ENCODE measurements at regions not wholly inside any gene's neighbourhood (a gene's known extent, or its start where the extent isn't known, plus 50 kb on each side); places are given as distances from the start of the nearest gene placed in this dataset.
"Not testable (repeated sequence)": the region's sequence is repeated elsewhere in the genome, so short reads cannot be mapped to it uniquely, and the experiment has no call there.

GRCh38 chr10:25713894-25714240 is 220.2 kb upstream of the MYO3A start:
- no peak for DNase-seq (ENCODE audit: low spot score)

GRCh38 chr10:25724241-25724640 is 209.8 kb upstream of the MYO3A start:
- DNase-seq (ENCODE audit: low spot score), result no peak

GRCh38 chr10:25725917-25726716 is 207.9 kb upstream of the MYO3A start:
- DNase-seq (ENCODE audit: low spot score), result no peak

GRCh38 chr10:25738776-25739175 is 195.3 kb upstream of the MYO3A start:
- DNase-seq (ENCODE audit: low spot score), result no peak

GRCh38 chr10:25743832-25744231 is 190.2 kb upstream of the MYO3A start:
- DNase-seq (ENCODE audit: low spot score), result no peak

- no peak for DNase-seq (ENCODE audit: low spot score)
Observed at GRCh38 chr10:25744574-25744973, 189.5 kb upstream of the MYO3A start.

- DNase-seq (ENCODE audit: low spot score), result no peak
Observed at GRCh38 chr10:25745976-25746375, 188.1 kb upstream of the MYO3A start.

- no peak for DNase-seq (ENCODE audit: low spot score)
Observed at GRCh38 chr10:25747084-25747483, 186.9 kb upstream of the MYO3A start.

GRCh38 chr10:25748509-25748908 is 185.5 kb upstream of the MYO3A start:
- no peak for DNase-seq (ENCODE audit: low spot score)

GRCh38 chr10:25753776-25754175 is 180.3 kb upstream of the MYO3A start:
- no peak for DNase-seq (ENCODE audit: low spot score)

GRCh38 chr10:25755874-25756273 is 178.2 kb upstream of the MYO3A start:
- not testable (repeated sequence) for DNase-seq (ENCODE audit: low spot score)

GRCh38 chr10:25756784-25757183 is 177.2 kb upstream of the MYO3A start:
- no peak for DNase-seq (ENCODE audit: low spot score)

GRCh38 chr10:25758041-25758457 is 176.0 kb upstream of the MYO3A start:
- DNase-seq (ENCODE audit: low spot score), result no peak

- DNase-seq (ENCODE audit: low spot score), result no peak
Observed at GRCh38 chr10:25758511-25758910, 175.5 kb upstream of the MYO3A start.

GRCh38 chr10:25761937-25762336 is 172.1 kb upstream of the MYO3A start:
- no peak for DNase-seq (ENCODE audit: low spot score)

GRCh38 chr10:25766213-25766612 is 167.8 kb upstream of the MYO3A start:
- no peak for DNase-seq (ENCODE audit: low spot score)

- no peak for DNase-seq (ENCODE audit: low spot score)
Observed at GRCh38 chr10:25766687-25767221, 167.3 kb upstream of the MYO3A start.

- no peak for DNase-seq (ENCODE audit: low spot score)
Observed at GRCh38 chr10:25768167-25768566, 165.9 kb upstream of the MYO3A start.

GRCh38 chr10:25778646-25779045 is 155.4 kb upstream of the MYO3A start:
- DNase-seq (ENCODE audit: low spot score), result no peak

GRCh38 chr10:25786161-25786560 is 147.9 kb upstream of the MYO3A start:
- DNase-seq (ENCODE audit: low spot score), result no peak

- DNase-seq (ENCODE audit: low spot score), result no peak
Observed at GRCh38 chr10:25786899-25787298, 147.1 kb upstream of the MYO3A start.

- DNase-seq (ENCODE audit: low spot score), result no peak
Observed at GRCh38 chr10:25797888-25798429, 136.1 kb upstream of the MYO3A start.

GRCh38 chr10:25804505-25804904 is 129.5 kb upstream of the MYO3A start:
- no peak for DNase-seq (ENCODE audit: low spot score)

GRCh38 chr10:25805986-25806385 is 128.0 kb upstream of the MYO3A start:
- DNase-seq (ENCODE audit: low spot score), result no peak
